ENCODE measurements at regions not wholly inside any gene's neighbourhood (a gene's known extent, or its start where the extent isn't known, plus 50 kb on each side); places are given as distances from the start of the nearest gene placed in this dataset.

GRCh38 chr12:4059898-4060568, 186.8 kb upstream of the PARP11 start:
- no peaks in the 10 kb centered on the region for H3K9me3 ChIP-seq
- H3K27ac ChIP-seq: no peak overlapping the region
- intact Hi-C loops (cut with DNase I): no loop called here
- TF ChIP-seq, protein P1, sequence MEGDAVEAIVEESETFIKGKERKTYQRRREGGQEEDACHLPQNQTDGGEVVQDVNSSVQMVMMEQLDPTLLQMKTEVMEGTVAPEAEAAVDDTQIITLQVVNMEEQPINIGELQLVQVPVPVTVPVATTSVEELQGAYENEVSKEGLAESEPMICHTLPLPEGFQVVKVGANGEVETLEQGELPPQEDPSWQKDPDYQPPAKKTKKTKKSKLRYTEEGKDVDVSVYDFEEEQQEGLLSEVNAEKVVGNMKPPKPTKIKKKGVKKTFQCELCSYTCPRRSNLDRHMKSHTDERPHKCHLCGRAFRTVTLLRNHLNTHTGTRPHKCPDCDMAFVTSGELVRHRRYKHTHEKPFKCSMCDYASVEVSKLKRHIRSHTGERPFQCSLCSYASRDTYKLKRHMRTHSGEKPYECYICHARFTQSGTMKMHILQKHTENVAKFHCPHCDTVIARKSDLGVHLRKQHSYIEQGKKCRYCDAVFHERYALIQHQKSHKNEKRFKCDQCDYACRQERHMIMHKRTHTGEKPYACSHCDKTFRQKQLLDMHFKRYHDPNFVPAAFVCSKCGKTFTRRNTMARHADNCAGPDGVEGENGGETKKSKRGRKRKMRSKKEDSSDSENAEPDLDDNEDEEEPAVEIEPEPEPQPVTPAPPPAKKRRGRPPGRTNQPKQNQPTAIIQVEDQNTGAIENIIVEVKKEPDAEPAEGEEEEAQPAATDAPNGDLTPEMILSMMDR (IDR thresholded peaks at IDR 0.05): no peak
- DNase-seq (no peak), ATAC-seq (no peak)
- no peaks in the 10 kb centered on the region for H3K36me3 ChIP-seq
- H3K4me3 ChIP-seq: no peak overlapping the region
- H3K4me1 ChIP-seq: no peaks in the 10 kb centered on the region
- H3K27me3 ChIP-seq: peaks cover 4% of the 10 kb centered on the region

DNA sequence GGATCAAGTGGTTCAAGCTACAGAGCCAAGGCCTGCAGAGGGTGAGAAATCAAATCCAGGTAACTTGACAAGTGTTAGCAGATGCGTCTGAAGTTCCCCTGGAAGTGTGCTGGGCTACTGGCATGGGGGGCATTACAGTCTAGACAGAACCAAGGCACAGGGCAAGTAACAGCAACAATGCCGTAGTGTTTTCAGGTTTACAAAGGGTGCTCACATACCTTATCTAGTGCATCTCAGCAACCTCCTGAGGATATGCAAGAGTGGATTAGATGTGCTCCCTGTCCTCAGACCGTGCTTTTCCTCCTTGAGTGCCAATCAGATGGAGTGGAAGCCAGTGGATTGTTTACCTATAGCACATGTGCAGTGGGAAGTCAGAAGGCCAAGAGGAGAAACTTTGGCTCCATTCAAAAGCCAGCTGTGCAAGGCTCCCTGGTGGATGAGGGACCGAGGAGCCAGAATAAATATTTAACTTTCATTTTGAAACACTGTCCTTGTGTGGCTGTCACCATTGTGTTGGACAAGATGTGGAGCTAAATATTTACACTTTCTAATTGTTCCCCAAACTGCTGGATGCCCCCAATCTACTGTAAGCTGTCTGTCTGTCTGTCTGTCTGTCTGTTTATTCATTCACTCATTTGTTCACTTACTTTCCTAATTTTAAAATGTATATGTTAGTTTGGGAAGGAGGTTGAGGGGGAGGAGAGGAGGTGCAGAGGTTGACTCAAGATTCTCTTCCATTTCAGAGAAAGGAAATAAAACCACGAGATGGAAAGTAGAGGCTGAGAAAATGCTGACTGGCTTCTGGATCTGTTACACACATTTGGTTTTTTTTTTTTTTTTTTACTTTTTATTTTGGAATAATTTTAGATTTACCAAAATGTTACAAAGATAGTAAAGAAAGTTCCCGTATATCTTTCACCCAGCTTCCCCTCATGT, 184.0 kb upstream of the PARP11 start:
- Histone ChIP-seq H3K36me3 (no peaks in the 10 kb centered on the region), H3K27ac (no peak overlapping the region), H3K9me3 (no peaks in the 10 kb centered on the region), H3K4me3 (no peak overlapping the region), H3K4me1 (no peaks in the 10 kb centered on the region), H3K27me3 (peaks cover 4% of the 10 kb centered on the region)
- no peak for DNase-seq
- TF ChIP-seq, protein P1 (IDR thresholded peaks at IDR 0.05): no peak
- intact Hi-C loops (cut with DNase I): no loop called here
- no peak for ATAC-seq

GRCh38 chr12:4054630-4055029, 181.4 kb upstream of the PARP11 start:
- Histone ChIP-seq H3K4me3 (no peak overlapping the region), H3K36me3 (no peaks in the 10 kb centered on the region), H3K4me1 (no peaks in the 10 kb centered on the region), H3K27ac (no peak overlapping the region), H3K27me3 (no peaks in the 10 kb centered on the region), H3K9me3 (no peaks in the 10 kb centered on the region)
- DNase-seq (no peak), ATAC-seq (no peak)
- TF ChIP-seq, protein P1 (IDR thresholded peaks at IDR 0.05): no peak
- intact Hi-C loops (cut with DNase I): no loop called here

- Histone ChIP-seq H3K9me3 (no peaks in the 10 kb centered on the region), H3K36me3 (no peaks in the 10 kb centered on the region), H3K27ac (no peak overlapping the region), H3K4me1 (no peaks in the 10 kb centered on the region), H3K4me3 (no peak overlapping the region), H3K27me3 (no peaks in the 10 kb centered on the region)
- ATAC-seq: no peak
- TF ChIP-seq, protein P1 (IDR thresholded peaks at IDR 0.05): no peak
- no peak for DNase-seq
- intact Hi-C loops (cut with DNase I): no loop called here
Measured at GRCh38 chr12:4052691-4053090, 179.5 kb upstream of the PARP11 start.

- H3K4me1 ChIP-seq: no peaks in the 10 kb centered on the region
- no peak overlapping the region for H3K4me3 ChIP-seq
- no peaks in the 10 kb centered on the region for H3K9me3 ChIP-seq
- H3K27me3 ChIP-seq: no peaks in the 10 kb centered on the region
- no peak for ATAC-seq
- H3K27ac ChIP-seq: no peak overlapping the region
- intact Hi-C loops (cut with DNase I): no loop called here
- no peak for DNase-seq
- no peaks in the 10 kb centered on the region for H3K36me3 ChIP-seq
- TF ChIP-seq, protein P1 (IDR thresholded peaks at IDR 0.05): no peak
Measured at GRCh38 chr12:4051596-4051995, 178.4 kb upstream of the PARP11 start.

All from upper lobe of right lung (tissue), 1 donor.